ENCODE measurements at regions not wholly inside any gene's neighbourhood (a gene's known extent, or its start where the extent isn't known, plus 50 kb on each side); places are given as distances from the start of the nearest gene placed in this dataset.

DNA sequence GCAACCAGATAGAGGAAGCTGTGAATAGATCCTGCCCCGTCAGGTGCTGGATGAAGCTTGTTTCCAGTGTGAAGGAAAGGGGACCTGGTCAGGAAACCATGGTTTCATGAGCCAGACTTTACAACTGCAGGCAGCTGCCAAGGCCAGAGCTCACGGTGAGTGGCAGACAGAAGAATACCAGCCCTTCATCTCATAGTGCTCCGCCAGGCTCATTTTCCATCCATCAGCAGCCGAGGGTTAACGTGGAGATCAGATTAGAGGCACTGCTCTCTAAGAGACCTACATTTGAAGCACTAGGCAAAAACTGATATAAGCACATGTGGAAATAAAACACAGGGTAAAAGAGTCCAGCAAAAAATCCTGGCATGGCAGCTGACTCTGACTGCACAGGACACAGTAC is 172.4 kb downstream of the CD24 start (continued):
- TF ChIP-seq, protein P1, sequence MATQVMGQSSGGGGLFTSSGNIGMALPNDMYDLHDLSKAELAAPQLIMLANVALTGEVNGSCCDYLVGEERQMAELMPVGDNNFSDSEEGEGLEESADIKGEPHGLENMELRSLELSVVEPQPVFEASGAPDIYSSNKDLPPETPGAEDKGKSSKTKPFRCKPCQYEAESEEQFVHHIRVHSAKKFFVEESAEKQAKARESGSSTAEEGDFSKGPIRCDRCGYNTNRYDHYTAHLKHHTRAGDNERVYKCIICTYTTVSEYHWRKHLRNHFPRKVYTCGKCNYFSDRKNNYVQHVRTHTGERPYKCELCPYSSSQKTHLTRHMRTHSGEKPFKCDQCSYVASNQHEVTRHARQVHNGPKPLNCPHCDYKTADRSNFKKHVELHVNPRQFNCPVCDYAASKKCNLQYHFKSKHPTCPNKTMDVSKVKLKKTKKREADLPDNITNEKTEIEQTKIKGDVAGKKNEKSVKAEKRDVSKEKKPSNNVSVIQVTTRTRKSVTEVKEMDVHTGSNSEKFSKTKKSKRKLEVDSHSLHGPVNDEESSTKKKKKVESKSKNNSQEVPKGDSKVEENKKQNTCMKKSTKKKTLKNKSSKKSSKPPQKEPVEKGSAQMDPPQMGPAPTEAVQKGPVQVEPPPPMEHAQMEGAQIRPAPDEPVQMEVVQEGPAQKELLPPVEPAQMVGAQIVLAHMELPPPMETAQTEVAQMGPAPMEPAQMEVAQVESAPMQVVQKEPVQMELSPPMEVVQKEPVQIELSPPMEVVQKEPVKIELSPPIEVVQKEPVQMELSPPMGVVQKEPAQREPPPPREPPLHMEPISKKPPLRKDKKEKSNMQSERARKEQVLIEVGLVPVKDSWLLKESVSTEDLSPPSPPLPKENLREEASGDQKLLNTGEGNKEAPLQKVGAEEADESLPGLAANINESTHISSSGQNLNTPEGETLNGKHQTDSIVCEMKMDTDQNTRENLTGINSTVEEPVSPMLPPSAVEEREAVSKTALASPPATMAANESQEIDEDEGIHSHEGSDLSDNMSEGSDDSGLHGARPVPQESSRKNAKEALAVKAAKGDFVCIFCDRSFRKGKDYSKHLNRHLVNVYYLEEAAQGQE (IDR thresholded peaks at IDR 0.05; ENCODE audit: low read depth, low read length): no peak
- TF ChIP-seq, protein P2, sequence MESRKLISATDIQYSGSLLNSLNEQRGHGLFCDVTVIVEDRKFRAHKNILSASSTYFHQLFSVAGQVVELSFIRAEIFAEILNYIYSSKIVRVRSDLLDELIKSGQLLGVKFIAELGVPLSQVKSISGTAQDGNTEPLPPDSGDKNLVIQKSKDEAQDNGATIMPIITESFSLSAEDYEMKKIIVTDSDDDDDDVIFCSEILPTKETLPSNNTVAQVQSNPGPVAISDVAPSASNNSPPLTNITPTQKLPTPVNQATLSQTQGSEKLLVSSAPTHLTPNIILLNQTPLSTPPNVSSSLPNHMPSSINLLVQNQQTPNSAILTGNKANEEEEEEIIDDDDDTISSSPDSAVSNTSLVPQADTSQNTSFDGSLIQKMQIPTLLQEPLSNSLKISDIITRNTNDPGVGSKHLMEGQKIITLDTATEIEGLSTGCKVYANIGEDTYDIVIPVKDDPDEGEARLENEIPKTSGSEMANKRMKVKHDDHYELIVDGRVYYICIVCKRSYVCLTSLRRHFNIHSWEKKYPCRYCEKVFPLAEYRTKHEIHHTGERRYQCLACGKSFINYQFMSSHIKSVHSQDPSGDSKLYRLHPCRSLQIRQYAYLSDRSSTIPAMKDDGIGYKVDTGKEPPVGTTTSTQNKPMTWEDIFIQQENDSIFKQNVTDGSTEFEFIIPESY (IDR thresholded peaks at IDR 0.05; ENCODE audit: borderline replicate concordance, low read depth): no peak

DNA sequence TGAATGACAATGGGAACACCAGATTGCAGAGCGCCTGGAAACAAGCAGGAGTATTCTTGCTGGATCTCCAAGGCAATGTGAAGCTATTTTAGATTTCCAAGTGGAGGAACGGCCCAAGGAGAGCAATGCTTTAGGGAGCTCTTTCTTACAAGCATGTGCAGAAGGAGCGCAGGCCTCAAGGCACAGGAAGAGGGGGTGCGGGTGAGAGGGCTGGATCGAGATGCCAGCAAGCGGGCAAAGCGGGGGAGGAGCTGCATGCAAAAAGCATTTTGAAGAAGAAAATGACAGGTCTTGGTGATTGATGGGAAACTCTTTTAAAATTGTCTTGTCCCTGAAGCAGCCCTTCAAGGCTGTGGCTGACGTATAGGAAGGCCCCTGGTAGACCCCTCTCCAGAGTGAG is 171.9 kb downstream of the QRSL1 start:
- no peak overlapping the region for H3K27ac ChIP-seq (ENCODE audit: low read depth in 2 of 2, low read length in 1 of 2)
- TF ChIP-seq NRF1 (IDR thresholded peaks at IDR 0.05; ENCODE audit: low read depth, low read length): no peak
- TF ChIP-seq, protein P3, sequence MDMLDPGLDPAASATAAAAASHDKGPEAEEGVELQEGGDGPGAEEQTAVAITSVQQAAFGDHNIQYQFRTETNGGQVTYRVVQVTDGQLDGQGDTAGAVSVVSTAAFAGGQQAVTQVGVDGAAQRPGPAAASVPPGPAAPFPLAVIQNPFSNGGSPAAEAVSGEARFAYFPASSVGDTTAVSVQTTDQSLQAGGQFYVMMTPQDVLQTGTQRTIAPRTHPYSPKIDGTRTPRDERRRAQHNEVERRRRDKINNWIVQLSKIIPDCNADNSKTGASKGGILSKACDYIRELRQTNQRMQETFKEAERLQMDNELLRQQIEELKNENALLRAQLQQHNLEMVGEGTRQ (IDR thresholded peaks at IDR 0.05; ENCODE audit: borderline replicate concordance, low read depth, low read length): no peak
- TF ChIP-seq MEF2A (IDR thresholded peaks at IDR 0.05; ENCODE audit: borderline replicate concordance, low read depth): no peak
- TF ChIP-seq, protein P4, sequence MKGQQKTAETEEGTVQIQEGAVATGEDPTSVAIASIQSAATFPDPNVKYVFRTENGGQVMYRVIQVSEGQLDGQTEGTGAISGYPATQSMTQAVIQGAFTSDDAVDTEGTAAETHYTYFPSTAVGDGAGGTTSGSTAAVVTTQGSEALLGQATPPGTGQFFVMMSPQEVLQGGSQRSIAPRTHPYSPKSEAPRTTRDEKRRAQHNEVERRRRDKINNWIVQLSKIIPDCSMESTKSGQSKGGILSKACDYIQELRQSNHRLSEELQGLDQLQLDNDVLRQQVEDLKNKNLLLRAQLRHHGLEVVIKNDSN (IDR thresholded peaks at IDR 0.05; ENCODE audit: borderline replicate concordance, low read depth): no peak
- no peak for TF ChIP-seq RCOR1 (IDR thresholded peaks at IDR 0.05; ENCODE audit: low read length)
- no peaks in the 10 kb centered on the region for H4K20me1 ChIP-seq (ENCODE audit: insufficient read depth)
- H3K4me2 ChIP-seq: no peak overlapping the region
- ChIA-PET POLR2A (interaction anchor here (1.5 kb wide), 1 partner anchor 82 kb away, joined by 4 read pairs; no protein-coding TSS in a partner anchor), CTCF (interaction anchor here (1.2 to 2.8 kb wide), 3 partner anchors 17 to 178 kb away, joined by 3 to 8 read pairs (median 6); no protein-coding TSS in a partner anchor)
- no peaks in the 10 kb centered on the region for H3K9me3 ChIP-seq
- no peak overlapping the region for H3K4me3 ChIP-seq (ENCODE audit: low read depth in 2 of 2, low read length in 1 of 2)
- no peaks in the 10 kb centered on the region; the same call in 1 of the 2 replicates for H3K27me3 ChIP-seq (ENCODE audit: insufficient read depth)
- H3K9me2 ChIP-seq: no peaks in the 10 kb centered on the region
- DNase-seq: no peak
- no peaks in the 10 kb centered on the region for H3K36me3 ChIP-seq (replicated peaks in 1 of 2; ENCODE audit: control insufficient read depth in 1 of 2, insufficient read depth in 2 of 2, low read length in 1 of 2)
- 62% methylated on average over 8 of the region's 8 CpGs for WGBS (ENCODE audit: low lambda C conversion rate)
- no peak overlapping the region for H2AFZ ChIP-seq (ENCODE audit: low read depth)
- H3K9ac ChIP-seq: no peak overlapping the region
- H3K4me1 ChIP-seq (ENCODE audit: control insufficient read depth in 1 of 2, insufficient read depth in 2 of 2, low read depth in 1 of 2, low read length in 1 of 2): peaks cover 0 to 10% of the 10 kb centered on the region in 2 experiments; a peak in 1 of 4 replicates
- H3F3A ChIP-seq (replicated peaks; ENCODE audit: insufficient read depth): no peaks in the 10 kb centered on the region
- H3K79me2 ChIP-seq (ENCODE audit: insufficient read depth): no peaks in the 10 kb centered on the region
